ENCODE measurements at regions not wholly inside any gene's neighbourhood (a gene's known extent, or its start where the extent isn't known, plus 50 kb on each side); places are given as distances from the start of the nearest gene placed in this dataset.
"Not testable (repeated sequence)": the region's sequence is repeated elsewhere in the genome, so short reads cannot be mapped to it uniquely, and the experiment has no call there.

GRCh38 chr11:39341461-39341860, 2118.0 kb downstream of the LRRC4C start:
- no peak overlapping the region for H3K4ac ChIP-seq (ENCODE audit: low read depth, low read length)

DNA sequence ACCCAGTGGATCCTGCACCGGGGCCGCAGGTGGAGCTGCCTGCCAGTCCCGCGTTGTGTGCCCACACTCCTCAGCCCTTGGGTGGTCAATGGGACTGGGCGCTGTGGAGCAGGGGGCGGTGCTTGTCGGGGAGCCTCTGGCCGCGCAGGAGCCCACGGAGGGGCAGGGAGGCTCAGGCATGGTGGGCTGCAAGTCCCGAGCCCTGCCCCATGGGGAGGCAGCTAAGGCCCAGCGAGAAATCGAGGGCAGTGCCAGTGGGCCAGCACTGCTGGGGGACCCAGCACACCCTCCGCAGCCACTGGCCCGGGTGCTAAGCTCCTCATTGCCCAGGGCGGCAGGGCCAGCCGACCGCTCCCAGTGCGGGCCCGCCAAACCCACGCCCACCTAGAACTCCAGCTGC, 2126.4 kb downstream of the LRRC4C start:
- not testable (repeated sequence) for H2AK5ac ChIP-seq (ENCODE audit: insufficient read length, low read length); H3K27me3 Mint-ChIP-seq (ENCODE audit: low read depth); H4K5ac ChIP-seq (ENCODE audit: insufficient read length, low read depth, low read length); H3K23ac ChIP-seq (ENCODE audit: insufficient read length, low read depth, low read length); H2BK5ac ChIP-seq (ENCODE audit: insufficient read length, low read length); H3K4me1 Mint-ChIP-seq; H4K91ac ChIP-seq (ENCODE audit: insufficient read length, low read depth, low read length); H3K9ac ChIP-seq (ENCODE audit: extremely low read depth, insufficient read length, low read length); H3K23me2 ChIP-seq (ENCODE audit: insufficient read length, low read depth, low read length, poor library complexity, severe bottlenecking); H3K27me3 ChIP-seq (ENCODE audit: insufficient read depth, low read length); H3K4me1 ChIP-seq (ENCODE audit: insufficient read depth, low read length); H3K79me1 ChIP-seq (ENCODE audit: insufficient read depth, low read depth, low read length, poor library complexity, severe bottlenecking); H4K8ac ChIP-seq (replicated peaks; ENCODE audit: insufficient read length, low read depth, low read length); H3K4ac ChIP-seq (ENCODE audit: low read depth, low read length); H2BK20ac ChIP-seq (ENCODE audit: low read depth, low read length, poor library complexity, severe bottlenecking); DNase-seq; H2BK120ac ChIP-seq (ENCODE audit: low read depth, low read length, poor library complexity, severe bottlenecking); H2AFZ ChIP-seq (ENCODE audit: low read length); H3K18ac ChIP-seq (ENCODE audit: insufficient read length, low read depth, low read length); H3K9me3 ChIP-seq (ENCODE audit: control insufficient read depth, low read depth, low read length); H2BK15ac ChIP-seq (ENCODE audit: low read depth, low read length); H3K14ac ChIP-seq (ENCODE audit: insufficient read depth, low read length); H3K79me2 ChIP-seq (ENCODE audit: insufficient read depth, low read length); H3K56ac ChIP-seq (ENCODE audit: insufficient read length, low read depth, low read length); H3K27ac ChIP-seq (ENCODE audit: insufficient read length, low read depth, low read length); H3K4me2 ChIP-seq (ENCODE audit: insufficient read depth, insufficient read length, low read length); H3T11ph ChIP-seq (ENCODE audit: low read length); H3K27ac Mint-ChIP-seq; H2BK12ac ChIP-seq (ENCODE audit: insufficient read length, low read depth, low read length); H4K20me1 ChIP-seq (ENCODE audit: control insufficient read depth, insufficient read depth, insufficient read length); H3K4me3 Mint-ChIP-seq
- no CpG with 5 or more reads among the region's 21 CpGs for WGBS (ENCODE audit: extremely low coverage, insufficient read length, low lambda C conversion rate)
- Mint-ChIP-seq H3K9me3 (peaks cover 32 to 36% of the 10 kb centered on the region in 2 experiments), H3K36me3 (ENCODE audit: insufficient read depth in 1 of 3, low read depth in 3 of 3) (peaks cover 2 to 27% (median 4%) of the 10 kb centered on the region in 3 experiments; a peak in 5 of 7 replicates)

More at GRCh38 chr11:39341461-39341860, 2118.0 kb downstream of the LRRC4C start:
- peaks cover 14% of the 10 kb centered on the region for H3K9me3 ChIP-seq (ENCODE audit: control insufficient read depth, low read depth, low read length)
- no peak overlapping the region for H3K14ac ChIP-seq (ENCODE audit: insufficient read depth, low read length)
- H3K79me1 ChIP-seq (ENCODE audit: insufficient read depth, low read depth, low read length, poor library complexity, severe bottlenecking), result no peaks in the 10 kb centered on the region
- H3K56ac ChIP-seq (ENCODE audit: insufficient read length, low read depth, low read length), result no peak overlapping the region
- H4K20me1 ChIP-seq (ENCODE audit: control insufficient read depth, insufficient read depth, insufficient read length), result no peaks in the 10 kb centered on the region
- peaks cover 32 to 44% of the 10 kb centered on the region in 2 experiments for H3K9me3 Mint-ChIP-seq
- no peak overlapping the region for H2AK5ac ChIP-seq (ENCODE audit: insufficient read length, low read length)
- H3K27ac ChIP-seq (ENCODE audit: insufficient read length, low read depth, low read length), result no peak overlapping the region
- H3T11ph ChIP-seq (ENCODE audit: low read length), result no peak overlapping the region
- DNase-seq, result no peak
- H3K79me2 ChIP-seq (ENCODE audit: insufficient read depth, low read length), result no peaks in the 10 kb centered on the region
- H4K8ac ChIP-seq (replicated peaks; ENCODE audit: insufficient read length, low read depth, low read length), result no peak overlapping the region
- no peak overlapping the region for H4K5ac ChIP-seq (ENCODE audit: insufficient read length, low read depth, low read length)
- H3K27me3 ChIP-seq (ENCODE audit: insufficient read depth, low read length), result no peaks in the 10 kb centered on the region
- no peak overlapping the region for H2BK15ac ChIP-seq (ENCODE audit: low read depth, low read length)
- no peak overlapping the region for H2BK120ac ChIP-seq (ENCODE audit: low read depth, low read length, poor library complexity, severe bottlenecking)
- H3K18ac ChIP-seq (ENCODE audit: insufficient read length, low read depth, low read length), result no peak overlapping the region
- no peaks in the 10 kb centered on the region for H3K23me2 ChIP-seq (ENCODE audit: insufficient read length, low read depth, low read length, poor library complexity, severe bottlenecking)
- H3K27me3 Mint-ChIP-seq (ENCODE audit: low read depth), result no peaks in the 10 kb centered on the region
- TF ChIP-seq, protein P1, sequence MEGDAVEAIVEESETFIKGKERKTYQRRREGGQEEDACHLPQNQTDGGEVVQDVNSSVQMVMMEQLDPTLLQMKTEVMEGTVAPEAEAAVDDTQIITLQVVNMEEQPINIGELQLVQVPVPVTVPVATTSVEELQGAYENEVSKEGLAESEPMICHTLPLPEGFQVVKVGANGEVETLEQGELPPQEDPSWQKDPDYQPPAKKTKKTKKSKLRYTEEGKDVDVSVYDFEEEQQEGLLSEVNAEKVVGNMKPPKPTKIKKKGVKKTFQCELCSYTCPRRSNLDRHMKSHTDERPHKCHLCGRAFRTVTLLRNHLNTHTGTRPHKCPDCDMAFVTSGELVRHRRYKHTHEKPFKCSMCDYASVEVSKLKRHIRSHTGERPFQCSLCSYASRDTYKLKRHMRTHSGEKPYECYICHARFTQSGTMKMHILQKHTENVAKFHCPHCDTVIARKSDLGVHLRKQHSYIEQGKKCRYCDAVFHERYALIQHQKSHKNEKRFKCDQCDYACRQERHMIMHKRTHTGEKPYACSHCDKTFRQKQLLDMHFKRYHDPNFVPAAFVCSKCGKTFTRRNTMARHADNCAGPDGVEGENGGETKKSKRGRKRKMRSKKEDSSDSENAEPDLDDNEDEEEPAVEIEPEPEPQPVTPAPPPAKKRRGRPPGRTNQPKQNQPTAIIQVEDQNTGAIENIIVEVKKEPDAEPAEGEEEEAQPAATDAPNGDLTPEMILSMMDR (conservative IDR thresholded peaks at IDR 0.05), result no peak
- H3K4me1 Mint-ChIP-seq, result peaks cover 14 to 15% of the 10 kb centered on the region in 2 experiments
- no peak overlapping the region for H3K27ac Mint-ChIP-seq
- H4K91ac ChIP-seq (ENCODE audit: insufficient read length, low read depth, low read length), result no peak overlapping the region
- no peak overlapping the region for H3K23ac ChIP-seq (ENCODE audit: insufficient read length, low read depth, low read length)
- H3K4me2 ChIP-seq (ENCODE audit: insufficient read depth, insufficient read length, low read length), result no peak overlapping the region
- no peak overlapping the region for H2BK12ac ChIP-seq (ENCODE audit: insufficient read length, low read depth, low read length)
- WGBS (ENCODE audit: extremely low coverage, insufficient read length, low lambda C conversion rate), result no CpG with 5 or more reads among the region's 4 CpGs
- H3K4me1 ChIP-seq (ENCODE audit: insufficient read depth, low read length), result peaks cover 4% of the 10 kb centered on the region; the same call in 1 of the 2 replicates
- no peak overlapping the region for H3K4me3 Mint-ChIP-seq
- H3K36me3 Mint-ChIP-seq (ENCODE audit: insufficient read depth in 1 of 3, low read depth in 3 of 3), result peaks cover 8 to 30% (median 13%) of the 10 kb centered on the region in 3 experiments
- H3K9ac ChIP-seq (ENCODE audit: extremely low read depth, insufficient read length, low read length), result no peak overlapping the region
- no peak overlapping the region for H2BK5ac ChIP-seq (ENCODE audit: insufficient read length, low read length)
- no peak overlapping the region for H2BK20ac ChIP-seq (ENCODE audit: low read depth, low read length, poor library complexity, severe bottlenecking)
- no peak overlapping the region for H2AFZ ChIP-seq (ENCODE audit: low read length)
